ENCODE measurements at regions not wholly inside any gene's neighbourhood (a gene's known extent, or its start where the extent isn't known, plus 50 kb on each side); places are given as distances from the start of the nearest gene placed in this dataset.
A peak's percentile ranks its signal among the peaks of the same experiment; 100 is the strongest.

DNA sequence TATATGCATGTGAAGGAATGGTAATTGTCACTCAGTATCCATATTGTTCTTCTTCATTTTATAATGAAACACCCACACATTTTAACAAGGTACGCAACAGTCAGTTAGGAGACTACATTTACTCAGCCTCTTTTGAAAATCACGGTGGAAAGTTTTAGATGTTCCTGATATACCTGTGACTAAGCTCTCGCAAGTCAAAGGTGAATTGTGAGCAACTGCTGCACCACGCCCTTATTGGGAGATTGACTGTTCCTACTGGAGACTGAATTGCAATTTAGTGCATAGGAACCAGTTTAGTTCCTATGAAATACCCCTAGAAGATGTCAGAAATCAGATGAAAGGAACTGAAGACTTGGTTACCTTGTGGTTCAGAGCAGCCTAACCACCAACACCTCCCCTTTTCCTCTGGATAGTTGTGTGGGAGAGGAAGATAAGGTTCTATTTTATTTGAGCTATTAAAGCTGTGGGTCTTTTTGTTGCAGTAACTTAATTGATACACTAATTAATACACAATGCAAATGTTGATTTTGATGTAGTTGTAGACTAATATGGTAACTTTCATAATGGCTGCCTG lies 1280.5 kb upstream of the CDH2 start:
- Histone ChIP-seq H4K91ac (replicated peaks; ENCODE audit: insufficient read length, low read length) (no peak overlapping the region), H2BK5ac (ENCODE audit: low read depth, low read length) (no peak overlapping the region), H3K56ac (replicated peaks; ENCODE audit: insufficient read length, low read depth, low read length) (no peak overlapping the region), H2BK12ac (ENCODE audit: low read depth, low read length) (no peak overlapping the region), H4K20me1 (replicated peaks in 1 of 2; ENCODE audit: control insufficient read depth in 1 of 2, insufficient read depth in 2 of 2, low read length in 2 of 2) (no peaks in the 10 kb centered on the region), H2AFZ (ENCODE audit: low read length) (0 out of 2 replicates have a peak overlapping the region, but pooled peaks have one; percentile 50), H3K23me2 (ENCODE audit: low read depth, low read length) (no peaks in the 10 kb centered on the region), H3K4ac (replicated peaks; ENCODE audit: insufficient read length, low read depth, low read length) (no peak overlapping the region), H3K9me3 (ENCODE audit: insufficient read depth in 2 of 2, low read depth in 1 of 2, low read length in 1 of 2) (no peaks in the 10 kb centered on the region), H3K14ac (ENCODE audit: insufficient read length) (no peak overlapping the region), H3K9ac (replicated peaks in 1 of 4; ENCODE audit: extremely low read depth in 1 of 4, low read depth in 3 of 4, low read length in 3 of 4) (no peak overlapping the region), H4K8ac (ENCODE audit: extremely low read depth, insufficient read depth, low read length) (no peak overlapping the region), H3K4me3 (ENCODE audit: extremely low read depth in 1 of 4, insufficient read depth in 2 of 4, low read depth in 3 of 4, low read length in 4 of 4) (no peak overlapping the region), H3K18ac (ENCODE audit: extremely low read depth, low read length) (no peak overlapping the region), H3K23ac (ENCODE audit: insufficient read length) (no peak overlapping the region), H3K79me2 (ENCODE audit: control insufficient read depth in 1 of 2, insufficient read depth in 2 of 2, low read length in 2 of 2) (no peaks in the 10 kb centered on the region), H3K36me3 (ENCODE audit: control insufficient read depth in 2 of 4, insufficient read depth in 4 of 4, low read length in 3 of 4) (no peaks in the 10 kb centered on the region), H3K27ac (ENCODE audit: low read depth, low read length) (no peak overlapping the region), H3K4me1 (replicated peaks in 1 of 4; ENCODE audit: control insufficient read depth in 3 of 4, insufficient read depth in 4 of 4, low read length in 3 of 4) (no peaks in the 10 kb centered on the region), H2AK5ac (ENCODE audit: low read depth, low read length) (no peak overlapping the region), H2BK20ac (ENCODE audit: low read length) (no peak overlapping the region), H2BK15ac (ENCODE audit: low read length) (no peak overlapping the region), H3K27me3 (replicated peaks in 1 of 4; ENCODE audit: control insufficient read depth in 3 of 4, extremely low read depth in 1 of 4, insufficient read depth in 3 of 4, low read length in 3 of 4) (no peaks in the 10 kb centered on the region), H3K79me1 (ENCODE audit: low read depth, low read length) (no peaks in the 10 kb centered on the region), H2BK120ac (replicated peaks; ENCODE audit: low read depth, low read length) (no peak overlapping the region), H3K4me2 (ENCODE audit: insufficient read depth in 1 of 2, low read depth in 2 of 2, low read length in 2 of 2) (no peak overlapping the region), H4K5ac (ENCODE audit: insufficient read length, low read depth, low read length) (no peak overlapping the region)
- DNase-seq (ENCODE audit: low read depth in 1 of 2, low spot score in 2 of 2) (no peak), FAIRE-seq (no peak)
- CTCF ChIA-PET (ENCODE audit: partially characterized antibody), result no interaction called here
- POLR2A ChIA-PET (ENCODE audit: partially characterized antibody), result no interaction called here
- 93% methylated on average over 4 of the region's 4 CpGs; no CpG with 5 or more reads in 1 of the 2 experiments for WGBS, 2 experiments (ENCODE audit: extremely low coverage in 1 of 2, insufficient coverage in 1 of 2, insufficient read length in 1 of 2, insufficient replicate concordance in 2 of 2, low coverage in 1 of 2, low lambda C conversion rate in 2 of 2, missing lambda C conversion rate in 1 of 2)
- no peak for TF ChIP-seq SIRT6 (IDR thresholded peaks at IDR 0.05; ENCODE audit: low read length)
- TF ChIP-seq ASH2L (IDR thresholded peaks at IDR 0.05; ENCODE audit: low read length), result no peak
- TF ChIP-seq USF2 (IDR thresholded peaks at IDR 0.05; ENCODE audit: low read length), result no peak
- no peak for TF ChIP-seq CREB1 (IDR thresholded peaks at IDR 0.05)
- no peak for TF ChIP-seq TEAD4 (IDR thresholded peaks at IDR 0.05; ENCODE audit: low read depth, low read length)
- no peak for TF ChIP-seq TAF7 (optimal IDR thresholded peaks at IDR 0.05; ENCODE audit: borderline replicate concordance, low read depth, low read length)
- TF ChIP-seq CBX5 (IDR thresholded peaks at IDR 0.05; ENCODE audit: low read depth, low read length), result no peak
- no peak for TF ChIP-seq GABPA (IDR thresholded peaks at IDR 0.05; ENCODE audit: borderline replicate concordance, insufficient read depth, low read length)
- no peak for TF ChIP-seq KDM5A (IDR thresholded peaks at IDR 0.05; ENCODE audit: low read length)
- TF ChIP-seq, protein P1, sequence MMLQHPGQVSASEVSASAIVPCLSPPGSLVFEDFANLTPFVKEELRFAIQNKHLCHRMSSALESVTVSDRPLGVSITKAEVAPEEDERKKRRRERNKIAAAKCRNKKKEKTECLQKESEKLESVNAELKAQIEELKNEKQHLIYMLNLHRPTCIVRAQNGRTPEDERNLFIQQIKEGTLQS (IDR thresholded peaks at IDR 0.05; ENCODE audit: insufficient read depth, low read depth, low read length), result no peak
- no peak for TF ChIP-seq BACH1 (IDR thresholded peaks at IDR 0.05; ENCODE audit: low read length)
- TF ChIP-seq JUND (IDR thresholded peaks at IDR 0.05; ENCODE audit: low read length), result no peak
